HEK293 (cell line): ENCODE measurements at regions not wholly inside any gene's neighbourhood (a gene's known extent, or its start where the extent isn't known, plus 50 kb on each side); places are given as distances from the start of the nearest gene placed in this dataset.

ENCODE experiments used
- CTCF ChIP-seq: fragments of 450-650 bp; formaldehyde crosslinking; IDR thresholded peaks from 2 replicates; pipeline ENCODE4 v1.5.1; 2016; ENCODE audit warnings: missing biosample characterization, missing genetic modification characterization
- SALL2 ChIP-seq: fragments of 450-650 bp; formaldehyde crosslinking; IDR thresholded peaks from 2 replicates; pipeline ENCODE4 v1.5.0; 2017; ENCODE audit warnings: missing biosample characterization, mild to moderate bottlenecking, missing genetic modification characterization, borderline replicate concordance
- YY1 ChIP-seq: fragments of 450-650 bp; formaldehyde crosslinking; IDR thresholded peaks from 2 replicates; pipeline ENCODE4 v1.5.1; 2018; ENCODE audit warnings: missing biosample characterization, missing genetic modification characterization
- ZBTB20 ChIP-seq: fragments of 450-650 bp; formaldehyde crosslinking; IDR thresholded peaks from 2 replicates; pipeline ENCODE4 v1.5.1; 2016; ENCODE audit warnings: missing biosample characterization, missing genetic modification characterization
- ZBTB49 ChIP-seq: fragments of 450-650 bp; formaldehyde crosslinking; IDR thresholded peaks from 2 replicates; pipeline ENCODE4 v1.5.1; 2016; ENCODE audit warnings: missing biosample characterization, missing genetic modification characterization, low read depth
- ZFP41 ChIP-seq: fragments of 450-650 bp; formaldehyde crosslinking; IDR thresholded peaks from 2 replicates; pipeline ENCODE4 v1.5.1; 2016; ENCODE audit warnings: missing biosample characterization, missing genetic modification characterization, borderline replicate concordance
- ZNF121 ChIP-seq: fragments of 450-650 bp; formaldehyde crosslinking; IDR thresholded peaks from 2 replicates; pipeline ENCODE4 v1.5.1; 2016; ENCODE audit warnings: missing biosample characterization, missing genetic modification characterization
- ZNF274 ChIP-seq, 2 experiments: fragments of 200-500 bp in 1 of 2; fragments of 450-650 bp in 1 of 2; sonication (Bioruptor generic) in 1 of 2; formaldehyde crosslinking in 1 of 2; IDR thresholded peaks; 2 replicates each; pipeline versions ENCODE4 v1.5.1 to v1.6.1; 2014 to 2016; ENCODE audit warnings: borderline replicate concordance in 1 of 2, inconsistent platforms in 1 of 2, low read length in 1 of 2, missing biosample characterization in 1 of 2, missing genetic modification characterization in 1 of 2
- ZNF324 ChIP-seq: fragments of 450-650 bp; formaldehyde crosslinking; IDR thresholded peaks from 2 replicates; pipeline ENCODE4 v1.5.1; 2016; ENCODE audit warnings: missing biosample characterization, missing genetic modification characterization
- ZNF398 ChIP-seq: fragments of 450-650 bp; formaldehyde crosslinking; IDR thresholded peaks from 2 replicates; pipeline ENCODE4 v1.5.1; 2017; ENCODE audit warnings: missing biosample characterization, missing genetic modification characterization
- ZNF555 ChIP-seq: fragments of 450-650 bp; formaldehyde crosslinking; conservative IDR thresholded peaks from 2 replicates; pipeline ENCODE4 v1.5.1; 2017; ENCODE audit warnings: missing biosample characterization, mild to moderate bottlenecking, missing genetic modification characterization, inconsistent platforms
- ZSCAN5A ChIP-seq: fragments of 450-650 bp; formaldehyde crosslinking; IDR thresholded peaks from 2 replicates; pipeline ENCODE4 v1.5.1; 2016; ENCODE audit warnings: missing biosample characterization, missing genetic modification characterization
- TF ChIP-seq, protein P1 (sequence below): fragments of 450-650 bp; formaldehyde crosslinking; IDR thresholded peaks from 2 replicates; pipeline ENCODE4 v1.5.1; 2017; ENCODE audit warnings: missing biosample characterization, missing genetic modification characterization

GRCh38 chr1:239617259-239617658 lies 230.9 kb downstream of the CHRM3 start:
- TF ChIP-seq CTCF (tag by site-specific recombination) (no peak), SALL2 (no peak), ZNF324 (tag by site-specific recombination) (no peak), ZNF398 (tag by site-specific recombination) (no peak), ZNF555 (tag by site-specific recombination) (no peak), YY1 (tag by site-specific recombination) (no peak), ZNF121 (tag by site-specific recombination) (no peak), ZSCAN5A (tag by site-specific recombination) (no peak), ZNF274 (IDR thresholded peaks at IDR 0.05; ENCODE audit: low read length) (no peak), ZNF274 (tag by site-specific recombination; IDR thresholded peaks at IDR 0.05; ENCODE audit: borderline replicate concordance) (no peak), ZBTB49 (no peak), ZBTB20 (tag by site-specific recombination) (no peak), ZFP41 (tag by site-specific recombination) (no peak)
- TF ChIP-seq, protein P1, sequence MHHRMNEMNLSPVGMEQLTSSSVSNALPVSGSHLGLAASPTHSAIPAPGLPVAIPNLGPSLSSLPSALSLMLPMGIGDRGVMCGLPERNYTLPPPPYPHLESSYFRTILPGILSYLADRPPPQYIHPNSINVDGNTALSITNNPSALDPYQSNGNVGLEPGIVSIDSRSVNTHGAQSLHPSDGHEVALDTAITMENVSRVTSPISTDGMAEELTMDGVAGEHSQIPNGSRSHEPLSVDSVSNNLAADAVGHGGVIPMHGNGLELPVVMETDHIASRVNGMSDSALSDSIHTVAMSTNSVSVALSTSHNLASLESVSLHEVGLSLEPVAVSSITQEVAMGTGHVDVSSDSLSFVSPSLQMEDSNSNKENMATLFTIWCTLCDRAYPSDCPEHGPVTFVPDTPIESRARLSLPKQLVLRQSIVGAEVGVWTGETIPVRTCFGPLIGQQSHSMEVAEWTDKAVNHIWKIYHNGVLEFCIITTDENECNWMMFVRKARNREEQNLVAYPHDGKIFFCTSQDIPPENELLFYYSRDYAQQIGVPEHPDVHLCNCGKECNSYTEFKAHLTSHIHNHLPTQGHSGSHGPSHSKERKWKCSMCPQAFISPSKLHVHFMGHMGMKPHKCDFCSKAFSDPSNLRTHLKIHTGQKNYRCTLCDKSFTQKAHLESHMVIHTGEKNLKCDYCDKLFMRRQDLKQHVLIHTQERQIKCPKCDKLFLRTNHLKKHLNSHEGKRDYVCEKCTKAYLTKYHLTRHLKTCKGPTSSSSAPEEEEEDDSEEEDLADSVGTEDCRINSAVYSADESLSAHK (tag by site-specific recombination) = no peak
